Stimulated activated CD4-positive, alpha-beta T cell treated with anti-CD3 and anti-CD28 coated beads, Interleukin-2, amount 100 ng/mL, for 48 hours (primary cell): ENCODE measurements at regions not wholly inside any gene's neighbourhood (a gene's known extent, or its start where the extent isn't known, plus 50 kb on each side); places are given as distances from the start of the nearest gene placed in this dataset.
"Not testable (repeated sequence)": the region's sequence is repeated elsewhere in the genome, so short reads cannot be mapped to it uniquely, and the experiment has no call there.

Experiments
- DNase-seq, 2 donors: peaks; one replicate each; pipeline ENCODE4 v3.0.0-alpha.2; 2020

- no peak for DNase-seq
Measured at GRCh38 chr6:113701552-113702254, 155.4 kb upstream of the MARCKS start.

DNA sequence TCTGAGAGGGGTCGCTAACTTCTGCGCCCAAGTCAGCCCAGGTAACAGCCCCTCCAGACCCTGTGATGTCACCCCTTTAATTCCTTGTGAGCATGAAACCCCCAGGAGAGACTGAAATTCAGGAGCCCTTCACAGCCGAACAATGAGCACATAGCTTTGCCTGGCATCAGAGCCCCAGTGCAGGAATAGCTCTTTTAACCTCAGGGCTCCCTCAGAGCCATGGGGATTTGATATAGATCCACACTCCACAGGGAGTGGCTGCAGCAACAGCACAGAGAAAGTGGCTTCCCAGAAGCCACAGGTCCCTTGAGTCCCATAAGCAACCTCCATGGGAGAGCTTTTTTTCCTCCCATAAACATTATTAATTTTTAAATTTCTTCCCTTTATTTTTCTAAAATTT, 150.0 kb upstream of the MARCKS start:
- DNase-seq, result no peak

DNA sequence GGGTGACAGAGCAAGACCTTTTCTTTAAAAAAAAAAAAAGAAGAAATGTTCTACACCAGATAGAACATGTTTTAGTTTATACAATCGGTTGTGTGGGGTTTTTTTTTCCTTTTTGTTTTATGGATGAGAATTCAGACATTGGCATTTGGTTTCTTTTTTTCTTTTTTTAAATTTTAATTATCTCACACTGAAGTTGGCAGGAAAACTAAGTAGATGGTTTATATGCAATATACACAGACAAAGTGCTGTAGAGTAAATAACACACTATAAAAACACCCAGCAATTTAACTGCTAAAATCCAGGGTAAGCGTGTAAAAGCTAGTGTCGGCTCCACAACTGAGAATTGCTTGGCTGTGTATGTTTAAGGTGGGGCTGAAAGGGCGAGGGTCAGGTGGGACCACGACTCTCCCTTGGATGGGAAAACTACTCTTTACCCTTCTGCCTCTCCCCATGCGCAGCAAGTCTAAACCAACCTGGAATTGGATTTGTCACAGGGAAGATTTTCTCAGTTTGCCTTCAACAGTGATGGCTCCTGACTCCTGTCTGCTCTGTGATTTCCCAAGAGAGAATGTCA, 147.1 kb upstream of the MARCKS start:
- DNase-seq, result no peak

- no peak for DNase-seq
Measured at GRCh38 chr6:113713665-113714064, 143.5 kb upstream of the MARCKS start.

GRCh38 chr6:113718588-113718987, 138.6 kb upstream of the MARCKS start:
- no peak for DNase-seq

GRCh38 chr6:113719064-113719463, 138.1 kb upstream of the MARCKS start:
- no peak for DNase-seq

DNA sequence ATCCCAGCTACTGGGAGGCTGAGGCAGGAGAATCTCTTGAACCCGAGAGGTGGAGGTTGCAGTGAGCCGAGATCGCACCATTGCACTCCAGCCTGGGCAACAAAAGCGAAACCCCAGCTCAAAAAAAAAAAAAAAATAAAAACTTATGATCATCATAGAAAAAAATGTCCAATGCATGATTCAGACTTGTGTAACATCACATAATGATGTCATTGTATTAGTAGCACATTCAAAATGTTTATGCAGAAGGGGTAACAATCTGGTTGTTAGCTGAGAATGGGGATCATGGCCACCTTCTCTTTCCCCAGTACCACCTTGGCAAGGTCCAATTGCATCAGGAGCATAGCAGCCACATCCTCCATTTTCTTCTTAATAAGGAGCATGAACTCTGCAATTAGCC, 137.6 kb upstream of the MARCKS start:
- no peak for DNase-seq

DNA sequence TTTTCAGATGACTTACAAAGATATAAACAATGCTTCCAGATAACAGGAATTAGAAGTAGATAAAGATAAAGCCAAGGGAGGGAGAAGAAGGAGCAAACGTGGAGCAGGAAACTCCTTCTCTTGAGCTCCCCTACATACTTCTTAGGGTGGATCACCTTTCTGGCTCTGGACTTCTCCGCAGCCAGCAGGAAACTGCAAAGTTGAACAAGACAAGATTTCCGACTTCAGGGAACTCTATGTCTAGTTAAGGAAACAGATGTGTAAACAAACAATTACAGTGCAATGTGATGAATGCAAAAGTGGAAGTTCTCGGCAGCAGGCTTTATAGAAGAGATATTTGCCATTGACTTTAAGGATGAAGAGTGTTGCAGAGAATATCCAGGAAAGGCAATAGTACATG, 134.0 kb upstream of the MARCKS start:
- no peak for DNase-seq

GRCh38 chr6:113724927-113725326, 132.2 kb upstream of the MARCKS start:
- not testable (repeated sequence) for DNase-seq

- DNase-seq, result no peak
Measured at GRCh38 chr6:113731541-113731940, 125.6 kb upstream of the MARCKS start.

DNA sequence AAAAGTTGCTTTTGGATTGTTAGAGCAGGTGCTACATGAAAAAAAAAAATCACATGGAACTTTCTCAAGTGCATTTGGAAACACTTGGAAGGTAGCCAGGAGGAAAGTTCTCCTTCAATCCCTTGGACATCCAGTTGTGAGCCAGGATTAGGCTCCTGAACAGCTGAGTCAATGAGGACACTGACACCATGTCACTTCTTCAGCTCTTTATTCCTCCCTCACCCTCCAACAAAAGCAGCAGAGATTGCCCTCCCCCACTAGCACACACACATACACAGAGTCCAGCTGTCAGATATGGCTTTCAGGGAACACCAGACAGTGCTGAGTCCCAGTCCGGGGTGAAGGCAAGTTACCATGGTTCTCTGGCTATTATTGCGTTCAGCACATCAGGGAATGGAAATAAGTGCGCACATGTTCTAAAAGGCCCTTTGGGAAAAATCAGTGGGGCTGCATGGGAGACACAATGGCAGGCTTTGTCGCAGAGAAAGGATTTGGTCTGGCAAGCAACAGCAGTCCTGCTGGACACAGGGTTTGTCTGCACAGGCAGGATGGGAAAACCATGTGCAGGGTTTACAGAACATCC, 124.7 kb upstream of the MARCKS start:
- DNase-seq, result no peak

DNA sequence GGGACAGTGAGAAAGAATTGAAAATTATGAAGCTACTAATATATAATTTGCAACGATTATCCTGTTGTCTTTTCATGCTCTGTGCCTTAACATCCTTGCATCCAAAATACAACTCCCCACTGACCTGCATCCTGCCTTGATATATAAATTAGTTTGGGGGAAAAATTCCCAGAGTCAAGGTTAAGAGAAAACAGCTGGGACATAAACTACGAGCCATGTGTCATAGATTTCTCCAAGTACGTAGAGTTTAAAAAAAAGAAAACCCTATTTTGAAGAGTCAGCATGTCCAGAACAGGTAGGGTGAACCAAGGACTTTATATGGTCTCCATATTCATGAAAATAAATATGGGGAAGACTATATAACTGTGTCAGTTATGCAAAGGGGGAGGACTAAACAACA, 123.8 kb upstream of the MARCKS start:
- DNase-seq, result no peak

DNA sequence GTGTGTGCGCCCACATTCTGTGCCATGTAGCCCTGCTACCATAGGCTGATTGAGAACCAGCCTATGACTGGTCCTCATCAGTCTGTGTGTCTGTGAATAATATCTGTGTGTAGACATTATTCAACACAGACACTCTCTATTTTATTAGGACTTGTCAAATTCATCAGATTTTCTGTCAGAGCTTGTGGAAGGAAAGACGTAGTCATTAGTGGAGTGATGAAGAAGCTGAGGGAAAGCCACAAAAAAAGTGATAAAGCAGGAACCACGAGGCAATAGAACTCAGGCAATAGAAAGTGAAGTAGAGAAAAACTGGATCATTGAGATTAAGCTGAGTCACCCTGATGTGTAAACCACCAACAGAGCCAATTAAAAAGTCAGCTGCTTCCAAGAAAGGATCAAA, 122.2 kb upstream of the MARCKS start:
- DNase-seq, result no peak

DNA sequence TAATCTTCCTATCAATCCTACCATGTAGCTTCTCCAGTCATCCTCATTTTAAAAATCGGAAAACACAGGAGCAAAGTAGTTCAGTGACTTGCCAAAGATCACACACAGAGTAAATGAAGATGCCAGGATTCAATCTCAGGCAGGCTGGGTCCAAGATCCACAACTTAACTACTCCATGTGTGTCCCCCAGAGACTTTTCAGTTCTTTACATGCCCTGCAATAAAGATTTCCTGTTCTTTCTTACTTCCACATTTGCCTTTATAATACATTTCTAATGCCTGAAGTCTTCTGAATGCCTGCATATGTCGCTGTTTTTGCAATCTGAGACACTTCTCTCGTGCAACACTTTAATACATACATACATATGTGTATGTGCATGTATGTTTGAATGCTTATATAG, 121.7 kb upstream of the MARCKS start:
- no peak for DNase-seq

DNA sequence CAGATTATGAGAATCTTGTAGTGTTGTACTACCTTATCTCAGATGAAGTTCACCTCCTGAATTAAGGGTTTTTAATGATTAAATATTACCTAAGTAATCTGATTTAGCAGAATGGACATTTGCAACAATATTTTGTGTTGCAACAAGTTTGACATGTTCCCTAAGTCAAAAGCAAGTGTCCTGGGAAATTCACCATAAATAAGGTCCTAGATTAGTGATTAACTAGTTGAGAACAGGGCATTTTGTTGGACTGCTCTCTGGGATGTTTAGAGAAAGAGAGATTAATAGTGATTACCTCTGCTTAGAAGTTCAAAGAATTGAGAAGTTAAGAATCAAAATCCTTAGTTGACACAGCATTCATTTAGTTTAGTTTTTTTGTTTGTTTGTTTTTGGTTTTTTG, 120.2 kb upstream of the MARCKS start:
- no peak for DNase-seq

DNA sequence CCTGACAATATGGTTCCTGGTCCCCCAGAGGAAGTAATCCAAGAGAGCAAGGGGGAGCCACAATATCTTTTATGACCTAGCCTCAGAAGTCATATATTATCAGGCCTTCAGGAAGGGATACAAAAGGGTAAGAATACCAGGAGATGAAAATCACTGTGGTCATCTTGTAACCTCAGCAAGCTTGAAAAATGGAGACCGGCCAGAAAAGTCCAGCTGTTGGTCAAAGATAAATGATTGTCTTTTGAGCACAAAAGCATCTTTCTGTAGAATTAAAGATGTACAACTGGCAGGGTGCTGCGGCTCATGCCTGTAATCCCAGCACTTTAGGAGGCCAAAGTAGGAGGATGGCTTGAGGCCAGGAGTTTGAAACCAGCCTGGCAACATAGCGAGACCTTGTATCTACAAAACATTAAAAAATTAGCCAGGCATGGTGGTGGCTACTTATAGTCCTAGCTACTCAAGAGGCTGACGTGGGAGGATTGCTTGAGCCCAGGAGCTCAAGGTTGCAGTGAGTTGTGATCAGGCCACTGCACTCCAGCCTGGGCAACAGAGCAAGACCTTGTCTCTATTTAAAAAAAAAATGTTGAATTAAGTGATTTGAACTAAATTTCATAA, 118.0 kb upstream of the MARCKS start:
- DNase-seq, result no peak

- no peak for DNase-seq
Measured at GRCh38 chr6:113741651-113742050, 115.5 kb upstream of the MARCKS start.

DNA sequence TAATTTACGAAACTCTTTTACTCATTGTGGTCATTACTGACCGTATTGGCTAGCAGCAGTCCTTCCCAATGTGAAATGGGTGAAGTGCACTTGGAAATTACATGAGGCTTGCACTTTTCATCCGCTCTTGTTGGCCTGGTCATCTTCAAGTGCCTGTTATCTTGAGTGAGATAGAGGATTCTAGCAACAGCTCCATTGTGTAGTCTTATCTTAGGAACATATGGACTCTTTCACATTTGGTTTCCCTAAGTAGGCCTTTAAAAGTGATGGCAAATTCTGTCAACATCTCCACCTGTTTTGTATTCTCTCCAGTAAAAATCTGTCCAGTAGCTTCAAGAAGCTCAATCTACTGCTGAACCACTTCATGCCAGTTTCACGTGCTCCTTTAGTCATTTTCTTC, 114.8 kb upstream of the MARCKS start:
- no peak for DNase-seq

- DNase-seq, result no peak
Measured at GRCh38 chr6:113744861-113745260, 112.3 kb upstream of the MARCKS start.

GRCh38 chr6:113750151-113750855, 106.8 kb upstream of the MARCKS start:
- no peak for DNase-seq

DNA sequence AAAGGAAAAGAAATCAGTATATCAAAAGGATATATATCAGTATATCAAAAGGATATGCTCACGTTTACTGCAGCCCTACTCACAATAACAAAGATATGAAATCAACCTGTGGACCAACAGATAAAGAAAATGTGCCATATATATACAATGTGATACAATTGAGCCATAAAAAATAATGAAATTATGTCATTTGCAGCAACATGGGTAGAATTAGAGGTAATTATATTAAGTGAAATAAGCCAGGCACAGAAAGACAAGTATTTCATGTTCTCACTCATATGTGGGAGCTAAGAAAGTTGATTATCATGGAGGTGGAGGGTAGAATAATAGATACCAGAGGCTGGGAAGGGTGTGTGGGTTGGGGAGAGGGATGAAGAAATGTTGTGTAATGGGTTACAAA, 102.9 kb upstream of the MARCKS start:
- DNase-seq, result no peak

DNA sequence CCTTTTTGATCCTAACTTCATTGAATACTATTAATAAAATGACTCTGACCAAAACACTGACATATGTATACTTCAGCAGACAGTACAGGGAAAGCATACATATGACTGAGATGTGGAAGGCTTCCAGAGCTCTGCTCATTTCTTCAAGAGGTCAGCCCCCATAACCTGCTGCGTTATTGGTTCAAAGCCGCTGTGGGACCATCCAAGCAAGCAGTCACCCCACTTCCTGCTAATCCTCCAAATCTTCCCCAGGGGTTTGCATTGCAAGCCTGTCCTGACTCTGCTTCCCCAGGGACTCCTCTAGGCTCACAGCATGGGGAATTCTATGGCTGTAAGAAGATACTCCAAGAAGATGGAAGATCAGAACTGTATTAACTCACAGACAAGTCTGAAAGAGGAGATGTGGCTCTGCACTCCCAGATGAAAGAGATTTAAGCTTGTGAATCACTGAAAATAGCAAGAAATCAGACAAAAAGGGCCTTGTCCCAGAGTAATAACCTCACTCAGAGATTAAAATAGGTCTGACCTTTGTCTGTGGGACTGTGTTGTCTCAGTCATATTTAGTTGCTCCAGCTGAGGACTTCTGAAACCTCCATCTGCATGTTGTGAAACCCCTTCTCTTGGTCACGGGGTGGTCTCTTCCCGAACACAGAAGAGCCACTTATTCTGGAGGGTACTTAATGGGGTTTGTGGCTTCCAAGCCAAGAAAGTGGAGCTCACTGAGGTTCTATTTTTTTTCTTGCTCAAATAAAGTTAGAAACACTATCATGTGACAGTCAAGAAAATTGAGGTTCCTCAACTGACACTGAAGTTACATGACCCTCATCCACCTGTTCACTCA, 101.5 kb upstream of the MARCKS start:
- no peak for DNase-seq

DNA sequence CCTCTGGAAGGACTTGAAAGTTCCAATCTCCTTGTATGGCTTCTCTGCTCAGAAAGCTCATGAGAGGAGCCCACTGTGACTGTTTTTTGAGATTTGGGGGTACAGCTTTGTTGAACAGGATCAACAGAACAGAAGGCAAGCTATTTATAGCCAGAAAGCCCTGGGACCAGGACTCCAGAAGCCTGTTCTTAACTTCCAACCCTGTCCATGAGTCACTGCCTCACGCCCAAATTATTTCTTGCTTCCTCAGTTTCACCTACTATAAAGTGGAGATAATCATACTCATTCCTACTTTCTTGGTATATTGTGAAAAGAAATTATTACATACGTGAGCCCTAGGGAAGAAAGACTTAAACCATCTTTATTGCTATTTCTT, 100.9 kb upstream of the MARCKS start:
- DNase-seq, result no peak
